DND-41 (cell line): ENCODE measurements at regions not wholly inside any gene's neighbourhood (a gene's known extent, or its start where the extent isn't known, plus 50 kb on each side); places are given as distances from the start of the nearest gene placed in this dataset.

Experiments
- ATAC-seq: fragments of 200-7000 bp; cut with Tn5 transposase; 3 replicates; pipeline ENCODE4 v1.9.1; 2021; ENCODE audit warnings: low read depth; ENCODE audit not compliant: insufficient read depth
- DNase-seq: peaks from one replicate; pipeline ENCODE4 v3.0.0-alpha.2; 2020
- H2AFZ ChIP-seq: 2 replicates; pipeline ENCODE4 v1.6.0; 2012; ENCODE audit warnings: low read depth, low read length
- H3K27ac ChIP-seq: 2 replicates; pipeline ENCODE4 v1.5.1; 2012; ENCODE audit warnings: low read length, inconsistent platforms
- H3K27me3 ChIP-seq: fragments of 200-600 bp; sonication (generic); 2 replicates; pipeline ENCODE4 v1.6.0; 2012; ENCODE audit warnings: low read length, mild to moderate bottlenecking, inconsistent platforms; ENCODE audit not compliant: insufficient read depth, poor library complexity
- H3K36me3 ChIP-seq: 2 replicates; pipeline ENCODE4 v1.5.1; 2012; ENCODE audit warnings: low read length, inconsistent platforms; ENCODE audit not compliant: insufficient read depth
- H3K4me1 ChIP-seq: 2 replicates; pipeline ENCODE4 v1.5.1; 2012; ENCODE audit warnings: mild to moderate bottlenecking, low read length; ENCODE audit not compliant: insufficient read depth
- H3K4me2 ChIP-seq: 2 replicates; pipeline ENCODE4 v1.6.0; 2012; ENCODE audit warnings: mild to moderate bottlenecking, moderate library complexity, low read length, inconsistent platforms; ENCODE audit not compliant: insufficient read depth
- H3K4me3 ChIP-seq, 2 experiments: fragments of 200-600 bp in 1 of 2; shearing (Covaris generic) in 1 of 2; 2 replicates each; pipeline ENCODE4 v1.5.1; 2012 to 2016; ENCODE audit warnings: inconsistent platforms in 2 of 2, low read length in 2 of 2, mild to moderate bottlenecking in 2 of 2, low read depth in 1 of 2, moderate library complexity in 1 of 2
- H3K79me2 ChIP-seq: 2 replicates; pipeline ENCODE4 v1.6.0; 2012; ENCODE audit warnings: low read length, inconsistent platforms; ENCODE audit not compliant: insufficient read depth
- H3K9ac ChIP-seq: 2 replicates; pipeline ENCODE4 v1.6.0; 2012; ENCODE audit warnings: low read depth, mild to moderate bottlenecking, inconsistent platforms, low read length, moderate library complexity
- H3K9me3 ChIP-seq: 2 replicates; pipeline ENCODE4 v1.5.1; 2012; ENCODE audit warnings: low read length, moderate library complexity, mild to moderate bottlenecking, inconsistent platforms; ENCODE audit not compliant: insufficient read depth, severe bottlenecking
- H4K20me1 ChIP-seq: 2 replicates; pipeline ENCODE4 v1.6.0; 2012; ENCODE audit warnings: low read length; ENCODE audit not compliant: insufficient read depth
- EZH2 ChIP-seq: IDR thresholded peaks from 3 replicates; pipeline ENCODE4 v1.6.1; 2012; ENCODE audit warnings: borderline replicate concordance, low read depth, mild to moderate bottlenecking, moderate library complexity, low read length, inconsistent platforms; ENCODE audit not compliant: severe bottlenecking
- TF ChIP-seq, protein P1 (sequence below): IDR thresholded peaks from 2 replicates; pipeline ENCODE4 v1.5.1; 2012; ENCODE audit warnings: borderline replicate concordance, low read length, moderate library complexity, mild to moderate bottlenecking; ENCODE audit not compliant: poor library complexity, severe bottlenecking; ENCODE audit errors: extremely low read depth

DNA sequence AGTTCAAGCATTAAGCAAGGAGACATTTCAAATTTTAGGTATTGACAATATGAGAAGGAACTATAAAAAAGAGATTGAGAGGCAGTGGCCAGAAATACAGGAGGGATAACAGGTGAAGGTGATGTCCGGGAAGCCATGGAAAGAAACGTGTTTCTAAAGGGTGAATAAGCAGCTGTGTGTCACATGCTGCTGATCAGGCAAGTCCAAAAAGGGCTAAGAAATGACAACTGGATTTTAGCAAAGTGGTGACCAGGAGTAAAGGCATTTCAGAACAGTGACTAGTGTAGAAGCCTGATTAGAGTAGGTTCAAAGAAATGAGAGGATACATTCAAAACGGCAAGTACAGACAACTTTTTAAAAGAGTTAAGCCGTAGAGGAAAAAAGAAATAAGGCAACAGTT, 204.3 kb upstream of the DIO2 start:
- Histone ChIP-seq H3K4me1 (no peaks in the 10 kb centered on the region), H2AFZ (no peak overlapping the region), H3K9ac (no peak overlapping the region), H3K9me3 (no peaks in the 10 kb centered on the region), H3K79me2 (no peaks in the 10 kb centered on the region), H3K36me3 (no peaks in the 10 kb centered on the region), H3K27ac (no peak overlapping the region), H3K4me2 (no peak overlapping the region), H4K20me1 (no peaks in the 10 kb centered on the region), H3K4me3 (no peak overlapping the region), H3K27me3 (no peaks in the 10 kb centered on the region)
- DNase-seq: no peak
- no peak for ATAC-seq
- no peak for TF ChIP-seq EZH2
- TF ChIP-seq, protein P1, sequence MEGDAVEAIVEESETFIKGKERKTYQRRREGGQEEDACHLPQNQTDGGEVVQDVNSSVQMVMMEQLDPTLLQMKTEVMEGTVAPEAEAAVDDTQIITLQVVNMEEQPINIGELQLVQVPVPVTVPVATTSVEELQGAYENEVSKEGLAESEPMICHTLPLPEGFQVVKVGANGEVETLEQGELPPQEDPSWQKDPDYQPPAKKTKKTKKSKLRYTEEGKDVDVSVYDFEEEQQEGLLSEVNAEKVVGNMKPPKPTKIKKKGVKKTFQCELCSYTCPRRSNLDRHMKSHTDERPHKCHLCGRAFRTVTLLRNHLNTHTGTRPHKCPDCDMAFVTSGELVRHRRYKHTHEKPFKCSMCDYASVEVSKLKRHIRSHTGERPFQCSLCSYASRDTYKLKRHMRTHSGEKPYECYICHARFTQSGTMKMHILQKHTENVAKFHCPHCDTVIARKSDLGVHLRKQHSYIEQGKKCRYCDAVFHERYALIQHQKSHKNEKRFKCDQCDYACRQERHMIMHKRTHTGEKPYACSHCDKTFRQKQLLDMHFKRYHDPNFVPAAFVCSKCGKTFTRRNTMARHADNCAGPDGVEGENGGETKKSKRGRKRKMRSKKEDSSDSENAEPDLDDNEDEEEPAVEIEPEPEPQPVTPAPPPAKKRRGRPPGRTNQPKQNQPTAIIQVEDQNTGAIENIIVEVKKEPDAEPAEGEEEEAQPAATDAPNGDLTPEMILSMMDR: no peak

DNA sequence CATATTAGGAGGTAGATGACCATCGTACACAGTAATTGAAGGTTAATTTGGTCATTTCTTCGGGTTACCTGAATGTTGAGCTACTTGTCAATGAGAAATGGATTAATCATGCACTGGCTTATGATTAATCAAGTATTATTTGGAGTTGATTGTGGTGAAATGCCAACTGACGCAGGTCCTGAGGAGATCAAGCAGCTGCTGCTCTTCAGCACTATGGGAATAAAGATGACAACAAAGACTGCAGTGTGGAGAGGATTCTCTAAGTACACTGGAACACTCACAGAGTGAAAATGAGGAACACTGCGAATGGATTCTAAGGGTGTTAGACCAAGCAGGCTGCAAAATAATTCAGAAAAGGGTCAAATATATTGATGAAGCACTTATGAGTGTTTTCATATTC, 202.8 kb upstream of the DIO2 start:
- no peaks in the 10 kb centered on the region for H3K4me1 ChIP-seq
- H3K4me2 ChIP-seq: no peak overlapping the region
- no peak overlapping the region for H2AFZ ChIP-seq
- no peaks in the 10 kb centered on the region for H3K79me2 ChIP-seq
- ATAC-seq: no peak
- no peaks in the 10 kb centered on the region for H3K27me3 ChIP-seq
- no peak overlapping the region for H3K9ac ChIP-seq
- no peak for DNase-seq
- no peaks in the 10 kb centered on the region for H4K20me1 ChIP-seq
- H3K4me3 ChIP-seq: no peak overlapping the region
- no peak overlapping the region for H3K27ac ChIP-seq
- H3K9me3 ChIP-seq: no peaks in the 10 kb centered on the region
- no peaks in the 10 kb centered on the region for H3K36me3 ChIP-seq
- TF ChIP-seq, protein P1: no peak
- TF ChIP-seq EZH2: no peak

DNA sequence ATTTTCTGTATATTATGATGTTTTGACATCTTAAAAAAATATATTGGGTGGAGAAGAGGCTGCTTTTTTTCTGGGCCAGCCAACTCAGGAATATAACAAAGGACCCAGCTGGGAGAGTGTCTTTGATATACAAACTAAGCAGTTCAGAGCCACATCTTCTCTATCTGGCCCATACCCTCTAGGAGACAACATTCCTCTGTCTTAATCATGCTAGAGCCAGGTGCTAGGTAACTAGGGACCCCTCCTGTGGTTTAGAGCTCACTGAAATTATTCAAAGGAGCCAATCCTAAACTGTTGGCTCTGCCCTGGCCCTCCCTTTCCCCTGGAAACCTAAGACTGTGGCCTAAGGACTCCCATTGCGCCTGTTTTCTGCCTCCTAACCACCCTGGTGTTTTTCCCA, 193.1 kb upstream of the DIO2 start:
- H4K20me1 ChIP-seq: no peaks in the 10 kb centered on the region
- H3K27ac ChIP-seq: no peak overlapping the region
- ATAC-seq: no peak
- no peak overlapping the region for H2AFZ ChIP-seq
- no peaks in the 10 kb centered on the region for H3K79me2 ChIP-seq
- DNase-seq: no peak
- H3K9ac ChIP-seq: no peak overlapping the region
- no peaks in the 10 kb centered on the region for H3K27me3 ChIP-seq
- H3K36me3 ChIP-seq: no peaks in the 10 kb centered on the region
- no peak for TF ChIP-seq EZH2
- TF ChIP-seq, protein P1: no peak
- H3K4me2 ChIP-seq: no peak overlapping the region
- H3K4me3 ChIP-seq: no peak overlapping the region
- H3K9me3 ChIP-seq: no peaks in the 10 kb centered on the region
- no peaks in the 10 kb centered on the region for H3K4me1 ChIP-seq

DNA sequence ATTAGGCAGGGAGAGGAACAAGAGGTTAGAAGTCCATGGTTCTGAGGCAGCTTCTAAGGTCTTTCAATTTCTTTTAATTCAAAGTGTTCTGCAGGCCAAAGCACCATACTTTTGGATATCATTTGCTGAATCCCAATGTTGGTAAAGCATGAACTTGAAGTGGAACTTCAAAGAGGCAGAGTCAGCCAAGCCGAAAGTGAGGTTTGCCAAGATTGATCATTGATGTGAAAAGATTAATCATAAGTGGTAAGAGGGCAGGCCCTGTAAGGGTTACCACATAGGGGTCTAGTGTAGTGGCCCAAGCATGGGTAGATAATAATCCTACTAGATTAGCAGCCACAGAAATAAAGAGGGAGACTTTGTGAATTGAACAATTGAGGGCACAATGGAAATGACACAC, 191.7 kb upstream of the DIO2 start:
- no peak for ATAC-seq
- no peak for DNase-seq
- Histone ChIP-seq H3K9ac (no peak overlapping the region), H4K20me1 (no peaks in the 10 kb centered on the region), H3K4me3 (no peak overlapping the region), H3K9me3 (peaks cover 5% of the 10 kb centered on the region), H3K79me2 (no peaks in the 10 kb centered on the region), H3K27ac (no peak overlapping the region), H3K4me2 (no peak overlapping the region), H3K36me3 (no peaks in the 10 kb centered on the region), H3K4me1 (no peaks in the 10 kb centered on the region), H3K27me3 (no peaks in the 10 kb centered on the region), H2AFZ (no peak overlapping the region)
- TF ChIP-seq EZH2: no peak
- TF ChIP-seq, protein P1: no peak
